KG1 (cell line): ENCODE measurements at regions not wholly inside any gene's neighbourhood (a gene's known extent, or its start where the extent isn't known, plus 50 kb on each side); places are given as distances from the start of the nearest gene placed in this dataset.
"Not testable (repeated sequence)": the region's sequence is repeated elsewhere in the genome, so short reads cannot be mapped to it uniquely, and the experiment has no call there.

Experiments used
- DNase-seq: peaks from one replicate; lab custom pipeline; 2025; lab: John Stamatoyannopoulos, UW

DNA sequence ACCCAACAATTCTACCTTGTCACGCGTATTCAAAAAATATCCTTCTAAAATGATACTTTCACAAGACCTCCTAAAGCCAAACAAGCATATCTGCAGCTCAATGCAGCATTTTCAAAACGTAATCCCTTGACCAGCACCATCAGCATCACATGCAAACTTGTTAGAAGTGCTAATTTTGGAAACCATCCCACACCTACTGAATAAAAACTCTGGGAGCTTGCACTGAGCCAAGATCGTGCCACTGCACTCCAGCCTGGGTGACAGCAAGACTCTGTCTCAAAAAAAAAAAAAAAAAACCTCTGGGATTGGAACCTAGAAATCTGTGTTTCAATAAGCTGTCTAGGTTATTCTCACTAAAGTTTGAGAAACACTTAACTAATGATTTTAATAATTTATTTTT lies 223.3 kb upstream of the CCDC54 start:
- no peak for DNase-seq

DNA sequence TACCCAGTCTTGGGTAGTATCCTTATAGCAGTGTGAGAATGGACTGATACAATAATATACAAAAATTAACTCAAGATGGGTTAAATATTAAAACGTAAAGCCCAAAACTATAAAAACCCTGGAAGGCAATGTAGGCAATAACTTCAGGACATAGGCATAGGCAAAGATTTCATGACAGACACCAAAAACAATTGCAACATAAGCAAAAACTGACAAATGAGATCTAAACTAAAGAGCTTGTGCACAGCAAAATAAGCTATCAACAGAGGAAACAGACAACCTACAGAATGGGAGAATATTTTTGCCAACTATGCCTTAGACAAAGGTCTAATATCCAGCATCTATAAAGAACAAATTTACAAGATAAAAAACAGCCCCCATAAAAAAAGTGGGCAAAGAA lies 204.8 kb upstream of the CCDC54 start:
- DNase-seq: no peak

DNA sequence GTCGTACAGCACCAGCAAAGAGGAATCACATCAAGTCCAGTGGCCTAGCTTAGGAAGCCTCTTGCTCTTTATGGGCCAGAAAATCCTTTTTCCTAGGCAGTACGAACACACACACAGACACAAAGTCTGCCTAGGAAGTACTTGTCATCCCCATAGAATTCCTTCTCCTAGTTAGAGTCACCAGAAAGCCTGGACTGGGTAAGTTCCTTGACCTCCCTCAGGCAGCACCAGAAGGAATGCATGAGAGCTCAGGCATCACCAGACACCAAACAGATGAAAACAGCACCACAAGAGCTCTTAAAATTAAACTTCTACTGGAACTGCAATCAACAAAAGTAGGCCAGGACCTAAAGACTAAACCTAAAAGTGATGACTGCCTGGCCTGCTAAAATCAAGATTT lies 192.9 kb upstream of the CCDC54 start:
- no peak for DNase-seq

DNA sequence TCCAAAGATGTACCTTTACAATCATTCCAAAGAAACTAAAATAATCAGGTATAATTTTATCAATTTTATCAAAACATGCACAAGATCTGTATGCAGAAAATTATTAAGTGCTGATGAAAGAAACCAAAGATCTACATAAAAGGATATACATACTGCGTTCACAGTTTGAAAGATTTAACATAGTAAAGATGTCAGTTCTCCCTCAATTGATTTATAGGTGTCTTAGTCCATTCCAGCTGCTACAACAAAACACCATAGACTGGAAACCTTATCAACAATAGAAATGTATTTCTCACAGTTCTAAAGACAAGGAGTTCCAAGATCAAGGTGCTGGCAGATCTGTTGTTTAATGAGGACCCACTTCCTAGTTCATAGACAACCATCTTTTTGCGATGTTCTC lies 189.0 kb upstream of the CCDC54 start:
- DNase-seq: no peak

DNA sequence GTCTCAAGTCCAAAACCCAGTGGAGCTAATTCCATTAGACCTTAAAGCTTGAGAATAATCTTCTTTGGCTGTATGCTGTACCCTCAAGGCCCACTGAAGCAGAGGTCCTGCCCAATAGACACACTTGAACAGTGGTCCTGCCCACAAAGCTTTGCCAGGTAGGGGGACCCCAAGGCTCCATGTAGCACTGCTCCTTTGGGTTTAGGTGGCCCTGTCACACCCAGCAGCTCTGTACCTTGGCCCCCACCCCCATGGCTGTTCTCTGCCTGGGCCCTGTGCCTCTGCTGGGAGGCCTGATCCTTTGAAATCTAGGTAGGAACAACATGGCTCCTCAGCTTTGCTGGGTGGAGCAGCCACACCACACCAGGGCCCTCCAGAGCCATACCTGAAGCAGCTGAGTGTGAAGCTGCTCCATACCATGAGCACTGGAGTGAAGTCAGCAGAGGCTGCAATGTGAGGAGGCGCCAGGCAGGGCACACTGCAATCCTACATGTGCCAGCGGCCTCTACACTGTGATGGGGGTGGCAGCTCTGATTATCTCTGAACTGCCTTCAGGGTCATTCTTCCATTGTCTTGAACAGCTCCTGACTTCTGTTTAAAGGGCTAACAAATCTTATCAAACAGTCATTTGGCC lies 188.0 kb upstream of the CCDC54 start:
- DNase-seq: no peak

DNA sequence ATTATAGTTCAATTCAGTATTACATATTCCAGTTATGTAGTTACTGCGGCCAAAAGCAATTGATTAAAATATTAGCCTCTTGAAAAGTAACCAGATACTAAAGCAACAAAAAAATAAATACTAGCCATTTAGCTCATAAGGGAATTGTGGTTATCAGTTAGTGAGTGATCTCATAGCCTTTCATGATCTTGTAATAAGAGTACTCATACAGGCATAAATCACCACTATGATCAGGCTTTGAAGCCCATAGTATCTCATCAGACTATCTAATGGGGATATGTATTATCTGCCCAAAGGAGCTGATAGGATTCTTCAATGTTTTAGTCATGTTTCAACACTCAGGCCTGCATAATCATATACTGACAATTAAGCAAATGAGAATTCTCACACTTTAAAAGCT lies 184.1 kb upstream of the CCDC54 start:
- DNase-seq: no peak

DNA sequence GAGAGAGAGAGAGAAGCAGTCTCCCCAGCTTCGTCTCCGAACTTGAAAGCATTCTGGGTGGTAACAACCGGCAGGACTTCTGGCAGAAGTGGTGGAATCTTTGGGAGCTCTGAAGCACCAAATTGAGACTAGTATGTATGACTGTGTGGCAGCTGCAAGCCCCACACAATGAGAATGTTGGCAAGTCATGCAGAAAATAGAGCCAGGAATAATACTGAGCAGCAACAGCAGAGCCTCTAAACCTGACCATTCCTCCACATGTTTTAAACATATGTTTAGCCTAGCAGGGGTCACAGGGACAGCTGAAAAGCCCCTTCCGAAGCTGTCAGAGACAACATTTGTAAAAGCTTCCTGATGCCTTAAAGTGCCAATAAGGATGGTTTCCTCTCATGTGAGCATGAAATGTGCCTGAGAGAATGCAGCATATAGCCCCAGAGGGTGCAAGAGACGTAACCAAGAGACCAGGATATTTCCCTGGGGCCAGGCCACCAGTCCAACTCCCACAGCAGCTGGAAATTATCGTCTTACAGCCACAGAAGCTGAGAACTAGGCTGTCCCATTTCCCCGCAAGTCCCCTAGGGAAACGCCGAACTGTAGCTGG lies 178.6 kb upstream of the CCDC54 start:
- no peak for DNase-seq

DNA sequence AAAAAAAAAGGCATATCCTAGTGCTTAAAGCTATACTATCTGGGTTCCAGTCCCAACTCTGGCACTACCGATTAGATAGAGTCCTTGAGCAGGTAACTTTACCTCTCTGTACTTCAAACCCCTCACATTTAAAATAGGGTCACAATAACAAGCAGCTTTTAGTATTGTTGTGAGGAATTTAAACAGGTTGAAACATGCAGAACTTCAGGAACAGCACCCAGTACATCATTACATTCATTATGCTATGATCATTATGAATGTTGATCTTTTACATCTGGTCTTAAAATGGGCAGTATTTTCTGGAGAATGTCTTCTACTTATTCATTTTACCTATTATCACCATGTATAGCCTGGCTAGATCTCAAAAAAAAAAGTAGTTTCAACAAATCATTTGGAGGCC lies 176.1 kb upstream of the CCDC54 start:
- no peak for DNase-seq

DNA sequence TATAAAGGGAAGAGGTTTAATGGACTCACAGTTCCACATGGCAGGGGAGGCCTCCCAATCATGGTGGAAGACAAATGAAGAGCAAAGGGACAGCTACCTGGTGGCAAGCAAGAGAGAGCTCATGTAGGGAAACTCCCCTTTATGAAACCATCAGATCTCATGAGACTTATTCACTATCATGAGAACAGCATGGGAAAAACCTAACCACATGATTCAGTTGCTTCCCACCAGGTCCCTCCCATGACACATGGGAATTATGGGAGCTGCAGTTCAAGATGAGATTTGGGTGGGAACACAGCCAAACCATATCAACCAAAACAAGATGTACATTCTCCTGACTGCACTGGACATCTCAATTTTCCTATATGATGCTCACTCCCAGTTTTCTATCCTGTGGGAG lies 174.4 kb upstream of the CCDC54 start:
- not testable (repeated sequence) for DNase-seq

DNA sequence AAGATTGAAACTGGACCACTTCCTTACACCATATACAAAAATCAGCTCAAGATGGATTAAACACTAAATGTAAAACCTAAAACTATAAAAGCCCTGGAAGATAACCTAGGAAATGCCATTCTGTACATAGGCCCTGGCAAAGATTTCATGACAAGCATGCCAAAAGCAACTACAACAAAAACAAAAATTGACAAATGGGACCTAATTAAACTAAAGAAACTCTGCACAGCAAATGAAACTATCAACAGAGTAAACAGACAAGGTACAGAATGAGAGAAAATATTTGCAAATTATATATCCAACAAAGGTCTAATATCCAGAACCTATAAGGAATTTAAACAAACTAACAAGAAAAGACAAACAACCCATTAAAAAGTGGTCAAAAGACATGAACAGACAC lies 173.1 kb upstream of the CCDC54 start:
- no peak for DNase-seq

DNA sequence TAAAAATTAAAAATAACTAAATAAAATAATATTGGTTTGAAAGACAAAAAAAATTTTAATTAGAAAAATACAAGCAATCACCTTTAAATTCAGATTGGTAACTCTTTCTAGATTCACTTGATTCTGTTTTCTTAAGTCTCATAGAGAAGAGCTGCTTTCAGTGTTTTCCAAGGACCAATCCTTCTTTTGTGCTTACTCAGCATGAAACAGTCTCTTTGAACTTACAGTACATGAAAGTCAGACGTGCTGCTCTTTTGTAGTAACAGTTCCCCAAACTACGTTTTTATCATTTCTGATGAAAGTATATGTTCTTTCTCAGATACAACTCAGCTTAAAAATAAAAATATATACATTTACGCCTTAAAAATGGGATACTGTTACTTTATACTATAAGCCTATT lies 171.9 kb upstream of the CCDC54 start:
- no peak for DNase-seq

DNA sequence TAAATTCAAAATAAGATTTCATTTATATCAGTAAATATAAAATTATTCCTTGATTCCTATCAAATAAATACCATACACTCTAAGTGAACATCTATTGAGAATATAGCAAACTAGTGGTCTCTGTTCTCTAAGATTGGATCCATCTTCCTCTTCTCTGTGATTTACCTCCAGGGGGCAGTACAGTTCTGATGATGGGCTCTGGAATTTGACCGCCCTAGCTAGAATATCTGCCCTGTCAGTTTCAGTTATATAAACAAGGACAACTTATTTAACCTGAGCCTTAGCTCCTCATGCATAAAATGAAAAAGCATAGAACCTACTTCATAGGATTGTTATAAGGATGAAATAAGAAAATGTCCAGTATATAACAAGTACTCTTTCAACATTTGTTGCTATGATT lies 171.1 kb upstream of the CCDC54 start:
- no peak for DNase-seq

DNA sequence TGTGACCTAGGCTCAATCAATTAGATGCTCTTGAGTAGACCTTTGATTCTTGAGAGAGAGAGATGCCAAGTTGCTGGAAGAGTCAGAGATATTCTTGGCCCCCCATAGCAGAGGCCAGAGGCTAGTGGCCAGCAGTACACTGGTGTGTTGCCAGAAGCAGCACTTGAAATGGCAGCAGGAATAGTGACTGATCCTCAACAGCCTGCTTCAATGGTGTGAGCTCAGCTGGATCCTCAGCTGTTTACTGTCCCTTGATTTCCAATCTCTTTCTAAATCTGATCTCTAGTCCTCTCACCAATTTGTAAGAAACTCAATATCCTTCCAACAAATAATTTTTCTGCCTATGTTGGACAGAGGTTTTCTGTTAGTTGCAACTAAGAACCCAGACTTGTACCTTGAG lies 170.3 kb upstream of the CCDC54 start:
- DNase-seq: no peak

DNA sequence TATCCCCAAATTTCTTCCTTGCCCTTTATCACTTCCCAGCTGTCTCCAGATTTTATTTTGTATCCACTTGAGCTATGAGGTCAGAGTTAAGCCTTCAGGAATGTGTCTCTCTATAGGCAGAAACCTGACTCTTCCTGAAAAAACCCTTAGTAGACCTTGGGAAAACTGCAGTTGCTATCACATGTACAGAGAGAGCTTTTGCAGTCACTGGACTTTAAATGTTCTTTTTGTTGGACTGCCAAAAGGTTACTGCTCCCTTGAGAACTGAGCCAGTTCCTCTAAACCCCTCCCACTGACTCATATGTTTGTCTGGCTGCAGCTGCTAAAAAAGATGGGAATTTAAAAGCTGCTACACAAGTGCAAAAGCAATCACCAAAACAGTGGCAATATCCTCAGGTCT lies 169.1 kb upstream of the CCDC54 start:
- DNase-seq: no peak

DNA sequence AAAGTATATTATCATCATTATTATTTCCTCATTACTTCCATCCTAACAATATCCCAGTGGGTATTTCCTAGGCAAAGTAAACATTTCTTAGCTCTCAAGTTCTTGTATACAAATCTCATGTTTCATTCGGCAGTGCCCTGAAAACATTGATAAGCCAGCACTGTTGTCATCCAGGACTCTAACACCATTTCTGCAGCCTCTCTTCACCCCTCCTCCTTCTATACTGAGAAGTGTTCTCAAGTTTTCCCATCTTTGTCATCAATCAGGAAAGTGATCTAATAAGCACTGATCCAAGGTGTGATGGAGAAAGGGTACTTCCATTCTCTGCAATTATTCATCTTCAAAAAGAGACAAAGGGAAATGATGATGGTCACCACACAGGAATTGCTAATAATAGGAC lies 168.4 kb upstream of the CCDC54 start:
- DNase-seq: no peak

DNA sequence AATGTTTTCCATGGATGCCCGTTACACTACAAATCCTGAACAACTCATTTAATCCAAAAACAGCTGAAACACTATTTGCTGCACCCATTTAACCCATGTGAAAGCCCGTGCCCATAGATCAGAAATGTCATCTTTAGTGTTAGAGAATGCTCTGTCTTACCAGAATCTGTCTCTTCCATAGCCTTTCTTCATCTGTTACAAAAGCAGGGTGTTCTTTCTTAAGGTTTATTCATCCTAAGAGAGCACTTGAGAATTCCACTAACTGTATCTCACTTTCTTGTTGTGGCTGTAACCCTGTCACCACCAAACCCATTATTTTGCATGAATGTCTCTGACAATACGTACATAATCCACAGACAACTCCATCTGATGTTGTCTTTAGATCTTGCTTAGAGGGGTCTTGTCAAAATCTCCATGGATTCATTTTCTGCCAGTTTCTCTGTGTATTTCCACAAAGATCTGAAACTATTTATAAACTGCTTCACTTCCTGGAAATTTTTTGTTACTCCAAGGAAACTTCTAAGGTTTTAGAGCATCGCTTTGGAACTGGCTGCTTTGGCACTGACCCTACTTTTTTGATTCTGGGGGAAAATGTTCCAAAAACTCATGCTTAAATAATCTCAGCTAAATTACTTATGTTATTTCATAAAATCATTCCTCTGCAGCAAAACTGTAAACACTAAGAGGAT lies 167.8 kb upstream of the CCDC54 start:
- DNase-seq: no peak

DNA sequence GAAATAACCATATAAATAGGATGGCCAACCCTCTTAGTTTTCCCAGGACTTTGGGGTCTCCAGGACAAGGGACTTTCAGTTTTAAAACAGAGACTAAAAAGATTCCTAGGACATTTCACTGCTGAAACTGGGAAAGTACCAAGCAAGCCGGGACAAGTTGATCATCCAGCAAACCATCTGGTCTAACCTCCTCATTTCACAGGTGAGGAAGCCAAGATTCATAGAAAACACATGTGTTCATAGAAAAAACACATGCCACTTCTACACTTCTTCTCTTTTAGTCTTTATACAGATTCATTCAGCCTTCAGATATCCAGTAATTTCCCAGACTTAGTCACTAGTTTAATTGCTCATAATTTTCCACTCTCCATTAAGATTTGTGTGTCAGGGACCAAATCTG lies 165.6 kb upstream of the CCDC54 start:
- DNase-seq: no peak

DNA sequence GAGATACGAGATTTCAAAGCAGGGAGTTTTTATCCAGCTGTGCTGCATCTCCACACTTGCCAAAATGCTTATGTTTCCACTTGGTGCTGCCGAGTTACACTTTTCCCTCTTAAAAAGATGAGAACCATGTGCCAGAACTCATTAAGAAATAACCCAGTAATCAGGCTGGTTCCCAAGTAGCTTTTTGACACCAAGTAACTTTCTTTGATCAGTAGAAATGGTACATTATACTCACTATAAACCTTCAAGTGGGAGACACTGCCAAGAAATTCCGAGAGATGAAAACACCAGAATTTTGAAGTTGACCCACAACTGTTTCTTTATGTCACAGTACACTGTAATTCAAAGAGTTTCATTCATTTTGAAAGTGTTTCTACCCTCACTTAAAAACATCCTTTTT lies 164.6 kb upstream of the CCDC54 start:
- DNase-seq: no peak

DNA sequence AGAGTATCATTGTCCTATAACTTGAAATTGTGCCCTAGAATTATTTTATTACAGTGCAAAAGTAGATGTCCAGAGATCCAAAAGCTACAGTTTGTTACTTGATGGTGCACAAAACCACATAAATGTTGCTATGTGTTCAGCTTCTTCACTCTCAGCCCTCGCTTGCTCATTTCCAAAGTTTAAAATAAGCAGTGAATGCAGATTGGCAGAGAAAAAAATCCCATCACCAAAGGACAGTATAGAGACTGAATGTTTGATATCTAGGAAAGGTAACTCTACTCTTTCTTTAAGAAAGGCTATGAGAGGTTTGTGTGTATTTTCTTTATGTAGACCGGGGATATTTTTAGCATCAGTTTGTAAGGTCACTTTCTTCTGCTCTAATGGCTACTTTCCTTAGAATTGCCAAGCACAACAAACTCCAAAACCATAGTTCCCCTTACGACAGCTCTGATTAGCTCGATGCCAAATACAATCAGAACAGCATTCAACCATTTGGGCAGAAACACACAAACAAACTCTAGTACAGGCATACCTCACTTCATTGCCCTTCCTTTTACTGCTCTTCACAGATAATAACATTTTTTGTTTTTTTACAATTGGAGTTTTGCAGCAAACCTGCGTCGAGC lies 164.1 kb upstream of the CCDC54 start:
- no peak for DNase-seq

DNA sequence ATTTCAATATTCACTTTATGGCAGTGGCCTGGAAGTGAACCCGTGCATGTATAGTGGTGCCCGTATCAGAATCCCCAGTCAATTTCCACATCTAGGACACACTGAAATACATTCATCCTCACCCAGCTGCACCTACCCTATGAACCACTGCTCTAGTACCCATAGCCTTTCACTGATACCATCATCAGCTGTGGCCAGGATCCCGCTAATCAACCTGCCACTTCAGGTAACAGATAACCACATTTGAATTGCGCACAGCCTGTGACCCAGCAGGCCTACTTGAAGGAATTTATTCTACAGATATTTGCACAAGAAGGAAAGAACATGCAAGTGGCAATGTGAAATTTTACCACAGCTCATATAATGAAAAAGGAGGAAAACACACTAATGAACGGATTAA lies 161.0 kb upstream of the CCDC54 start:
- no peak for DNase-seq

DNA sequence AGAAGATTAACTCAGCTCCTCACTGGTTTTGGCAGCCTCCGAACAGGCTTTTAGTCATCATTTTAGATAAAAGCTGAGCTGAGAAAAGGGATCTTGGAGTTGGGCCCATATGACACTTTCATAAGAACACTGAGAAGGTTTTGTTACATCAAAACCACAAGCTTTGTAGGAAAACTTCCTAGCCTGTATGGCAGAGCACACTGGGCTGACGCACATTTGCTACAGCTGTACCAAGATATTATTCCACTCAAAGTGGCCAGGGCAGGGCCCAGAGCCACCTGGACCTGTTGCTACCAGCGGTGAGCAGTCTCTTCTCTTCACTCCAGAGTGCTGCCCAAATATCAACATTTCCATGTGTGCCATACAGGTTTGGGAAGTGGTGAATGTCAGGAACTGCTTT lies 160.5 kb upstream of the CCDC54 start:
- no peak for DNase-seq

DNA sequence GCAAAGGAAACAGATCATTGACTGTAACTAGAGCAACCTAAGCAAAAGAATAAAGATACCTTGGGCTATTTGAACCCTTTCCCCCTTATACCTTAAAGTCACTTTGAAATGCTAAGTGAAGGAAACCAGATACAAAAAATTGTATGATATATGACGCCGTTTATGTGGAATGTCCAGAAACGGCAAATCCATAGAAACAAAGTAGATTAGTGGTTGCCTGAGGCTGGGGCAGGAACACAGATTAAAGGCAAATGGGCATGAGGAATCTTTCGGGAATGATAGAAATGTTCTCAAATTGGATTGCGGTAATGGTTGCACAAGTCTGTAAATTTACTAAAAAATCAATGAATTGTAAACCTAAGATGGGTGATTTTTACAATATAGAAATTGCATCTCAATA lies 160.1 kb upstream of the CCDC54 start:
- no peak for DNase-seq

DNA sequence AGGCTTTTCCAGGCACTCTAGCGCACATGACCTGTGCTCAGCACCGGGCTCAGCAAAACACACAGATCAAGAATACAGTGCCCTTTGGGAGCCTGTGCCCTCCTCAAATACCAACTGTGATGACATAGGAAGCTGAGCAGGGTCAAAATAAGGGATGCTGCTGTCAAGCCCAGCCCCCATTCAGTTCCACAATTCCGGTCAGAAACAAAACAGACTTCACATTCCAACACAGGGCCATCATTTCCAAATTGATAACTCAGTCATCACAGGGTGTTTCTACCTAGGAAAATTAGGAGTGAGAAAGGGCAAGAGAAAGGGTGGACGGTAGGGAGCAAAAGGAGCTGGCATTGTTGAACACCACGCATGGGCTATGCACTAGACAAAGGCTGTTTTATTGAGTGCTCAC lies 158.4 kb upstream of the CCDC54 start:
- DNase-seq: no peak
